Keratinocyte (primary cell): ENCODE measurements at regions not wholly inside any gene's neighbourhood (a gene's known extent, or its start where the extent isn't known, plus 50 kb on each side); places are given as distances from the start of the nearest gene placed in this dataset.

Experiments
- DNase-seq: peaks from one replicate; pipeline ENCODE4 v3.0.0-alpha.2; 2011; ENCODE audit warnings: low read depth, missing footprints, low spot score
- FAIRE-seq: peaks from 2 replicates; lab custom pipeline; 2011; peaks lifted over from hg19 to GRCh38; lab: Jason Lieb, UNC
- H2AFZ ChIP-seq: 2 replicates; pipeline ENCODE4 v1.6.0; 2012; ENCODE audit warnings: low read length, control low read depth, inconsistent platforms; ENCODE audit not compliant: control insufficient read depth
- H3K27ac ChIP-seq: 2 replicates; pipeline ENCODE4 v1.5.1; 2011; ENCODE audit warnings: low read length; ENCODE audit not compliant: control insufficient read depth, insufficient read depth
- H3K27me3 ChIP-seq: 3 replicates; pipeline ENCODE4 v1.6.0; 2011; ENCODE audit warnings: low read length; ENCODE audit not compliant: control insufficient read depth, insufficient read depth; ENCODE audit errors: extremely low read depth
- H3K36me3 ChIP-seq, 2 experiments: 2 replicates in 1 of 2; 3 replicates in 1 of 2; pipeline ENCODE4 v1.5.1; 2011; ENCODE audit warnings: low read length in 2 of 2, mild to moderate bottlenecking in 1 of 2; ENCODE audit not compliant: control insufficient read depth in 2 of 2, insufficient read depth in 2 of 2; ENCODE audit errors: extremely low read depth in 1 of 2
- H3K4me1 ChIP-seq: 3 replicates; pipeline ENCODE4 v1.5.1; 2011; ENCODE audit warnings: low read length; ENCODE audit not compliant: control insufficient read depth, insufficient read depth; ENCODE audit errors: extremely low read depth
- H3K4me2 ChIP-seq: 3 replicates; pipeline ENCODE4 v1.6.0; 2011; ENCODE audit warnings: low read depth, low read length; ENCODE audit not compliant: control insufficient read depth, insufficient read depth; ENCODE audit errors: extremely low read depth
- H3K4me3 ChIP-seq, 3 experiments: fragments of 200-600 bp in 1 of 3; sonication (generic) in 1 of 3; 2 replicates in 2 of 3; 3 replicates in 1 of 3; pipeline ENCODE4 v1.5.1; 2011 to 2016; ENCODE audit warnings: low read length in 3 of 3, mild to moderate bottlenecking in 3 of 3, control low read depth in 2 of 3, inconsistent platforms in 1 of 3, low read depth in 1 of 3, mixed read lengths in 1 of 3, mixed run types in 1 of 3, moderate library complexity in 1 of 3; ENCODE audit not compliant: control insufficient read depth in 2 of 3, insufficient read depth in 2 of 3; ENCODE audit errors: extremely low read depth in 1 of 3
- H3K79me2 ChIP-seq: 2 replicates; pipeline ENCODE4 v1.6.0; 2012; ENCODE audit warnings: low read length; ENCODE audit not compliant: control insufficient read depth, insufficient read depth
- H3K9ac ChIP-seq: 3 replicates; pipeline ENCODE4 v1.6.0; 2011; ENCODE audit warnings: low read length; ENCODE audit not compliant: control insufficient read depth, insufficient read depth; ENCODE audit errors: extremely low read depth
- H3K9me1 ChIP-seq: 3 replicates; pipeline ENCODE4 v1.6.0; 2011; ENCODE audit warnings: low read length; ENCODE audit not compliant: control insufficient read depth, insufficient read depth; ENCODE audit errors: extremely low read depth
- H3K9me3 ChIP-seq: 2 replicates; pipeline ENCODE4 v1.5.1; 2012; ENCODE audit warnings: low read depth, low read length; ENCODE audit not compliant: control insufficient read depth
- H4K20me1 ChIP-seq: 3 replicates; pipeline ENCODE4 v1.6.0; 2011; ENCODE audit warnings: low read length; ENCODE audit not compliant: control insufficient read depth, insufficient read depth; ENCODE audit errors: extremely low read depth
- CTCF ChIP-seq, 3 experiments: IDR thresholded peaks in 1 of 3; conservative IDR thresholded peaks in 1 of 3; optimal IDR thresholded peaks in 1 of 3; 2 replicates in 2 of 3; 3 replicates in 1 of 3; pipeline versions ENCODE3 to v1.5.1; 2011; ENCODE audit warnings: low read length in 3 of 3, mild to moderate bottlenecking in 3 of 3, moderate library complexity in 2 of 3, control low read depth in 1 of 3, inconsistent platforms in 1 of 3; ENCODE audit not compliant: insufficient read depth in 2 of 3; ENCODE audit errors: extremely low read depth in 1 of 3
- EZH2 ChIP-seq: IDR thresholded peaks from one replicate; pipeline ENCODE4 v1.6.1; 2012; ENCODE audit warnings: inconsistent platforms, mild to moderate bottlenecking, low read length, moderate library complexity
- dilution Hi-C: fragments of 300-500 bp; cut with MboI; formaldehyde crosslinking; loops from one replicate; pipeline ENCODE4 v1.7.0; 2020; ENCODE audit warnings: low sequenced_read_pairs; ENCODE audit not compliant: extremely low pct_ligation_motif_present

DNA sequence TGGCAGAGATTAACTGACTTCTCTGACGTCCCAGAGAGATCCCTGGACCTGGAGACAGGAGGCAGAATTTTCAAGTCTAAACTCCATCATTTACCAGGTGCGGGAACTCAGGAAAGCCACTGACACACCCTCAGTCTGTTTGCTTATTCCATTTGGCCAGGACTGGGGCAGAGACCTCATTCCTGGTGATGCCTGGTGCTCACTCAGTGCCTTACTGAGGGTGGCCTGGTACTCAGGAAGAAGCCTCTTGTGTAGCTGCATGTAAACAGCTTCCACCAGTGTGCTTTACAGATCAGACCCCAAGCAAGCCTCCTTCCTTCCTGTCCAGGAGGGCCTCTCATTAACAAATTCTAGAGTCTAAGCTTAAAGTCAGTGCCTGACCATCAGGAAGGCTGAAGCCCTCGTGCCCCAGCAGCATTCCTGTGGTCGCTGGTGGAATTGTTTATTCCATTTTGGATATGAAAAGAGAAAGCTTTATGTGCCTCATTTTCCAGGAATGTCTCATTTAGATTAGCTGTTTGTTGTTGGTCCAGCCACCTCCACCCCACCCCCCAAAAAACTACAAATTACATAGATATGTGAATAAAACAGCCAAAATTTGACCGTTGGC lies 236.1 kb upstream of the CDH5 start:
- Histone ChIP-seq H3K9me1 (no peaks in the 10 kb centered on the region), H3K27me3 (peaks cover 27% of the 10 kb centered on the region), H3K36me3 (no peaks in the 10 kb centered on the region), H2AFZ (no peak overlapping the region), H3K4me2 (no peak overlapping the region), H3K9ac (no peak overlapping the region), H3K79me2 (no peaks in the 10 kb centered on the region), H4K20me1 (no peaks in the 10 kb centered on the region), H3K9me3 (no peaks in the 10 kb centered on the region), H3K27ac (no peak overlapping the region), H3K4me3 (no peak overlapping the region), H3K4me1 (peaks cover 9% of the 10 kb centered on the region)
- no peak for DNase-seq
- FAIRE-seq, result no peak
- dilution Hi-C loops, result no loop called here
- TF ChIP-seq EZH2 (no peak), CTCF (optimal IDR thresholded peaks at IDR 0.05 in 1 of 3, IDR thresholded peaks at IDR 0.05 in 1 of 3, conservative IDR thresholded peaks at IDR 0.05 in 1 of 3; ENCODE audit: extremely low read depth in 1 of 3, insufficient read depth in 2 of 3, low read length in 3 of 3) (no peak)

GRCh38 chr16:66129196-66129595 lies 237.3 kb upstream of the CDH5 start:
- Histone ChIP-seq H3K9ac (no peak overlapping the region), H2AFZ (no peak overlapping the region), H3K4me1 (peaks cover 9% of the 10 kb centered on the region), H3K9me1 (no peaks in the 10 kb centered on the region), H3K4me3 (no peak overlapping the region), H3K36me3 (no peaks in the 10 kb centered on the region), H3K4me2 (no peak overlapping the region), H3K27ac (no peak overlapping the region), H4K20me1 (no peaks in the 10 kb centered on the region), H3K27me3 (peaks cover 27% of the 10 kb centered on the region), H3K9me3 (no peaks in the 10 kb centered on the region), H3K79me2 (no peaks in the 10 kb centered on the region)
- TF ChIP-seq EZH2 (no peak), CTCF (optimal IDR thresholded peaks at IDR 0.05 in 1 of 3, IDR thresholded peaks at IDR 0.05 in 1 of 3, conservative IDR thresholded peaks at IDR 0.05 in 1 of 3; ENCODE audit: extremely low read depth in 1 of 3, insufficient read depth in 2 of 3, low read length in 3 of 3) (no peak)
- DNase-seq (no peak), FAIRE-seq (no peak)
- dilution Hi-C loops, result no loop called here
